Adrenal gland (tissue), 9 donors: ENCODE measurements at regions not wholly inside any gene's neighbourhood (a gene's known extent, or its start where the extent isn't known, plus 50 kb on each side); places are given as distances from the start of the nearest gene placed in this dataset.

Experiments used
- DNase-seq, 7 donors: peaks; one replicate each; pipeline ENCODE4 v3.0.0-alpha.2; 2019 to 2020
- H3K27ac ChIP-seq, 5 donors: fragments of 200-600 bp; sonication (generic) in 4 of 5; 1 replicate in 3 of 5; 2 replicates in 2 of 5; pipeline versions ENCODE4 v1.5.1 to v1.8.0; 2016 to 2020; ENCODE audit warnings: mild to moderate bottlenecking in 1 of 5
- H3K27me3 ChIP-seq: fragments of 200-600 bp; 2 replicates; pipeline ENCODE4 v1.8.0; 2021
- H3K36me3 ChIP-seq, 2 donors: fragments of 200-600 bp; replicated peaks in 1 of 2; 1 replicate in 1 of 2; 2 replicates in 1 of 2; pipeline versions ENCODE4 v1.5.1 to v1.8.0; 2018 to 2022
- H3K4me1 ChIP-seq, 2 donors: fragments of 200-600 bp; replicated peaks in 1 of 2; 1 replicate in 1 of 2; 2 replicates in 1 of 2; pipeline versions ENCODE4 v1.5.1 to v1.8.0; 2018 to 2021
- H3K4me3 ChIP-seq, 4 donors: fragments of 200-600 bp; sonication (generic) in 3 of 4; one replicate each; pipeline ENCODE4 v1.5.1; 2016 to 2018
- H3K9me3 ChIP-seq, 3 donors: fragments of 200-600 bp; sonication (generic) in 1 of 3; replicated peaks in 1 of 3; 1 replicate in 2 of 3; 2 replicates in 1 of 3; pipeline versions ENCODE4 v1.5.1 to v1.8.0; 2016 to 2021
- POLR2A ChIP-seq, 2 donors: fragments of 450-650 bp; IDR thresholded peaks; one replicate each; pipeline ENCODE4 v1.6.1; 2017; ENCODE audit warnings: antibody characterized with exemption in 2 of 2, mild to moderate bottlenecking in 2 of 2, moderate library complexity in 1 of 2
- WGBS, 4 donors: extraction: QIAGEN DNeasy Blood & Tissue Kit in 2 of 4; methylation state at CpG; one replicate each; pipeline versions ENCODE4 v1.1.5 to v1.1.7; 2013 to 2017; 5-methylcytosine and 5-hydroxymethylcytosine counted together
- intact Hi-C, 2 donors: fragments of 100-400 bp; cut with DNase I; formaldehyde crosslinking; loops; one replicate each; pipeline versions ENCODE4 v1.14.1 to v1.15.0; 2022 to 2023
- TF ChIP-seq, protein P1 (sequence below), 6 experiments: fragments of 450-650 bp in 4 of 6; fragments of 200-600 bp in 2 of 6; sonication (generic) in 1 of 6; IDR thresholded peaks; 1 replicate in 5 of 6; 2 replicates in 1 of 6; pipeline versions ENCODE4 v1.5.1 to v1.8.0; 2016 to 2021; ENCODE audit warnings: antibody characterized with exemption in 6 of 6, mild to moderate bottlenecking in 2 of 6, moderate library complexity in 1 of 6
- donor health status: healthy with polysubstance abuse.
- donor health status: Bipolar disorder and iron deficiency.
- donor health status: DM: yes; HTN: yes; CAD: no.
- donor health status: DM: no; HTN: no; CAD: no.
- donor health status: DM: no; HTN: no; CAD: no.

DNA sequence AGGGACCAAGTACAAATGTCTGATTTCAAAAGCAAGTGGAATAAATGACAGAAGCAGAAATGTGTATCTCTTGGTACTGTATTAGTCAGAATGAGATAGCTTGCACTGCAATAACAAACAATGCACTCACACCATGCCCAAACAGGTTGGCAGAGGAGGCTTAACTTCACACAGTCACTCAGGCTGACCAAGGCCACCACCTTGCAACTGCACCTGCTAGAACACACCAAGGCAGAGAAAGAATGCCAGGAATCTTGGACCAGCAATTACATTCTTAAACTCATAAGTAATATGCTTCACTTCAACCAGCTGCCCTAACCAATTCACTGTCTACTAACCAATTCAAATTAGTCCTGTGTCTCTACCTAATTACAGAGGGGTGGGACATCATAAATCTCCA is 378.3 kb downstream of the BCL11B start:
- TF ChIP-seq, protein P1, sequence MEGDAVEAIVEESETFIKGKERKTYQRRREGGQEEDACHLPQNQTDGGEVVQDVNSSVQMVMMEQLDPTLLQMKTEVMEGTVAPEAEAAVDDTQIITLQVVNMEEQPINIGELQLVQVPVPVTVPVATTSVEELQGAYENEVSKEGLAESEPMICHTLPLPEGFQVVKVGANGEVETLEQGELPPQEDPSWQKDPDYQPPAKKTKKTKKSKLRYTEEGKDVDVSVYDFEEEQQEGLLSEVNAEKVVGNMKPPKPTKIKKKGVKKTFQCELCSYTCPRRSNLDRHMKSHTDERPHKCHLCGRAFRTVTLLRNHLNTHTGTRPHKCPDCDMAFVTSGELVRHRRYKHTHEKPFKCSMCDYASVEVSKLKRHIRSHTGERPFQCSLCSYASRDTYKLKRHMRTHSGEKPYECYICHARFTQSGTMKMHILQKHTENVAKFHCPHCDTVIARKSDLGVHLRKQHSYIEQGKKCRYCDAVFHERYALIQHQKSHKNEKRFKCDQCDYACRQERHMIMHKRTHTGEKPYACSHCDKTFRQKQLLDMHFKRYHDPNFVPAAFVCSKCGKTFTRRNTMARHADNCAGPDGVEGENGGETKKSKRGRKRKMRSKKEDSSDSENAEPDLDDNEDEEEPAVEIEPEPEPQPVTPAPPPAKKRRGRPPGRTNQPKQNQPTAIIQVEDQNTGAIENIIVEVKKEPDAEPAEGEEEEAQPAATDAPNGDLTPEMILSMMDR (IDR thresholded peaks at IDR 0.05): no peak
- TF ChIP-seq POLR2A (IDR thresholded peaks at IDR 0.05): no peak
- no peak for DNase-seq
- H3K36me3 ChIP-seq: no peaks in the 10 kb centered on the region
- no peak overlapping the region for H3K27ac ChIP-seq
- intact Hi-C loops: no loop called here
- no peak overlapping the region for H3K4me3 ChIP-seq
- no peaks in the 10 kb centered on the region for H3K9me3 ChIP-seq
- no peaks in the 10 kb centered on the region for H3K4me1 ChIP-seq
- no peaks in the 10 kb centered on the region for H3K27me3 ChIP-seq

DNA sequence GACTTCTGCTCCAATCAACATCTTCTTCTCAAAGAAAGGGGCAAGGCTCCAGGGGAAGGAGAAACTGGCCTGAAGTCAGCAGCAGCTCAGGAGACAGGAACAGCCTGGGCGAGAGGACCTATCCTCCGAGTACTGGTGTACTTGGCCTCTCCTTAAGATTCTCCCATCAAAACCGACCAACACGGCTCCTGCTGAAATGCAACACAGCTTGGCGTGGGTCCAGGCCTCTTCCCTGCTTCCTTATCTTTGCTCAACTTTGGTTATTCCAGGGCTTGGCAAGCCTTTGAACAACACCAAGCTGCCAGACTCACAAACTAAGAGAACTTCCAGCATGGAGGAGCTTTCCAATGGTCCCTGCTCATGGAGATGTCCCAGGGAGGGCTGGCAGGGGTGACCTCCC is 377.4 kb downstream of the BCL11B start:
- intact Hi-C loops: no loop called here

DNA sequence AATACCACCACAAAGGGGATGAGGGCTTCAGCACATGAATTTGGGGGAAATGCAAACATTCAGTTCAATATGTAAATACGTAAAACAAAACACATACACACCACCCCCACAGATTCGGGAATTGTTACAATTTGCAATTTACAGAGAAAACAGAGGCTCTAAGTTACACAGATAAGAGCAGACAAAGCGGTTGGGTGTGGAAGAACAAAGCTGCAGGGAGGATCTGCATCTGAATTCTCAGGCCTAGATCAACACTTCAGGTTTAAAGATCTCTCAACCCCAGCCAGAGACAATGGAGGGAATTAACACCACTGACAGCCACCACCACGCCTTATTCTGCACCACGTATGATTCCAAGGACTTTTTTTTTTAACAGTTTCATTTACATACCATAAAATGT is 375.5 kb downstream of the BCL11B start:
- Histone ChIP-seq H3K27me3 (no peaks in the 10 kb centered on the region), H3K36me3 (no peaks in the 10 kb centered on the region), H3K4me1 (no peaks in the 10 kb centered on the region), H3K4me3 (no peak overlapping the region), H3K27ac (no peak overlapping the region), H3K9me3 (no peaks in the 10 kb centered on the region)
- TF ChIP-seq, protein P1 (IDR thresholded peaks at IDR 0.05): no peak
- TF ChIP-seq POLR2A (IDR thresholded peaks at IDR 0.05): no peak
- intact Hi-C loops: no loop called here
- 67 to 82% (median 76%) methylated on average over 5 of the region's 5 CpGs for WGBS, 4 donors
- DNase-seq: no peak

More for the DNA sequence above, 377.4 kb downstream of the BCL11B start:
- no peak overlapping the region for H3K4me3 ChIP-seq
- H3K27ac ChIP-seq: no peak overlapping the region
- TF ChIP-seq POLR2A (IDR thresholded peaks at IDR 0.05): no peak
- TF ChIP-seq, protein P1 (IDR thresholded peaks at IDR 0.05): no peak
- no peaks in the 10 kb centered on the region for H3K4me1 ChIP-seq
- peak in 1 of 7 donors; percentile 15 for DNase-seq
- H3K27me3 ChIP-seq: no peaks in the 10 kb centered on the region
- WGBS, 4 donors: 52 to 72% (median 63%) methylated on average over 3 to 5 of the region's 5 CpGs
- no peaks in the 10 kb centered on the region for H3K9me3 ChIP-seq
- no peaks in the 10 kb centered on the region for H3K36me3 ChIP-seq

DNA sequence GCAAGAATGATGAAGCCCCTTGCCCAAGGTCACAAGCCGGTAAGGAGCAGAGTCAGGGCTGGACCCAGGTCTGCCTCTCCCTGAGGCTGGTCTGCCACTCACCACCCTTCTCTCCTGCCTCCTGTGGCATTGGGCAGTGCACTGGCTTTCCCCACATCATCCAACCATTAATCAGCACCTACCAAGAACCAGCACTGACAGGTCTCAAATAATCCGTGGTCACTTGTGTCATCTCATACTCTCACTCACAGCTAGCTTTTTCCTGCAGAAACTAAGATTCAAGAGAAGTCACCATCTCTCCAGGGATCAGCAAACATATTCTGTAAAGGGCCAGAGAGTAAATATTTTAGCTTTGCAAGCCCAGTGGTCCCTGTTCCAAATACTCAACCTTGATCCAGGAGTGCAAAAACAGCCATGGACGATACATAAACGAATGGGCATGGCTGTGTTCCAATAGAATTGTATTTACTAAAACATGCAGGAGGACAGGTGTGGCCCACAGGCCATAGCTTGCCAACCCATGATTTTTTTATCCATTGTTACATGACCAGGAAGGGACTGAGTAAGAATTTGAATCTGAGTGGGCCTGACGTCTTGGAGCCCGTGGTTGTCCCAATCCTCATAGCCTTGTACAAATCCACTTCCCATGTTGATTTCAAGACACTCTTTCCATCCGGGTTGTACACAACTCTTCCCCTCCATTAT is 374.2 kb downstream of the BCL11B start:
- H3K27me3 ChIP-seq: no peaks in the 10 kb centered on the region
- DNase-seq: no peak
- H3K4me3 ChIP-seq: no peak overlapping the region
- no peaks in the 10 kb centered on the region for H3K36me3 ChIP-seq
- TF ChIP-seq, protein P1 (IDR thresholded peaks at IDR 0.05): no peak
- TF ChIP-seq POLR2A (IDR thresholded peaks at IDR 0.05): no peak
- intact Hi-C loops: no loop called here
- H3K9me3 ChIP-seq: no peaks in the 10 kb centered on the region
- H3K4me1 ChIP-seq: no peaks in the 10 kb centered on the region
- 64 to 76% (median 76%) methylated on average over 7 of the region's 7 CpGs for whole genome bisulfite sequencing, 4 donors
- no peak overlapping the region for H3K27ac ChIP-seq
